Activated CD4-positive, alpha-beta memory T cell treated with anti-CD3 and anti-CD28 coated beads, Interleukin-2, amount 10 ng/mL, durations not matched to agents 7 days and 5 days (primary cell): ENCODE measurements at regions not wholly inside any gene's neighbourhood (a gene's known extent, or its start where the extent isn't known, plus 50 kb on each side); places are given as distances from the start of the nearest gene placed in this dataset.

Experiments
- CTCF ChIA-PET: fragments of 350-600 bp; sonication (Branson Sonifier 250); formaldehyde crosslinking; loops from one replicate; lab custom pipeline; 2021; ENCODE audit warnings: antibody characterized with exemption, inconsistent platforms; lab: Charles Lee
- POLR2A ChIA-PET: fragments of 350-600 bp; sonication (Branson Sonifier 250); formaldehyde crosslinking; loops from one replicate; lab custom pipeline; 2021; ENCODE audit warnings: antibody characterized with exemption; lab: Charles Lee
- DNase-seq: peaks from one replicate; pipeline ENCODE4 v3.0.0-alpha.2; 2020
- H3K27ac Mint-ChIP-seq: one replicate; pipeline ENCODE4 v1.8.0; 2021; ENCODE audit warnings: mild to moderate bottlenecking, mixed read lengths
- H3K27me3 Mint-ChIP-seq: one replicate; pipeline ENCODE4 v1.8.0; 2021; ENCODE audit warnings: mixed read lengths
- H3K36me3 Mint-ChIP-seq: one replicate; pipeline ENCODE4 v1.8.0; 2021; ENCODE audit warnings: low read depth, mixed read lengths
- H3K4me1 Mint-ChIP-seq: one replicate; pipeline ENCODE4 v1.8.0; 2021; ENCODE audit warnings: mixed read lengths
- H3K4me3 Mint-ChIP-seq: one replicate; pipeline ENCODE4 v1.8.0; 2021; ENCODE audit warnings: mild to moderate bottlenecking, mixed read lengths
- H3K9me3 Mint-ChIP-seq: one replicate; pipeline ENCODE4 v1.8.0; 2021; ENCODE audit warnings: mixed read lengths

DNA sequence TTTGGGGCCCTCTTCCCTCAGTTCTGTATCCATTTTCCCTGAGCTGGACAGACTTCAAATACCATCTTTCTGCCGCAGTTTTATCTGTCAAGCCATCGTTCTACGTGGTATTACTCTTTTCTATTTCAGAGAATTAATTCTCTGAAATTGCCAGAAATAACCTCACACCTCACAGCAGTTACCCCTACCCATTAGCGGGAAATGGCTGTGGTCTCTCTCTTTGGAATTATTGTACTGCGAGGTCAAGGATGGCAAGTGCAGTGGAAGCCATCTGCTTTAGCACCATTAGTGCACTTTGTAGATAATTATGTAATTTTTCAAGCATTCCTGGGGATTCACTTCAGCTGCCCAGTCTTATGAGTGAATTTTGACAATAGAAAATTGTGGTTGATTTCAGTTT lies 147.8 kb upstream of the CDH4 start:
- H3K4me1 Mint-ChIP-seq, result no peaks in the 10 kb centered on the region
- H3K27ac Mint-ChIP-seq, result no peak overlapping the region
- no peak for DNase-seq
- H3K27me3 Mint-ChIP-seq, result no peaks in the 10 kb centered on the region
- ChIA-PET CTCF (interaction anchor here (1.0 kb wide), 1 partner anchor 11 kb away, joined by 3 read pairs; no protein-coding TSS in a partner anchor), POLR2A (no interaction called here)
- H3K9me3 Mint-ChIP-seq, result no peaks in the 10 kb centered on the region
- no peaks in the 10 kb centered on the region for H3K36me3 Mint-ChIP-seq
- no peak overlapping the region for H3K4me3 Mint-ChIP-seq

- Mint-ChIP-seq H3K4me1 (no peaks in the 10 kb centered on the region), H3K9me3 (no peaks in the 10 kb centered on the region), H3K27me3 (no peaks in the 10 kb centered on the region), H3K4me3 (no peak overlapping the region), H3K27ac (no peak overlapping the region), H3K36me3 (no peaks in the 10 kb centered on the region)
- no peak for DNase-seq
- ChIA-PET CTCF (interaction anchor here (1.0 kb wide), 1 partner anchor 12 kb away, joined by 3 read pairs; no protein-coding TSS in a partner anchor), POLR2A (no interaction called here)
These were observed 146.7 kb upstream of the CDH4 start for GRCh38 chr20:61105395-61105794.

GRCh38 chr20:61106438-61106837 lies 145.6 kb upstream of the CDH4 start:
- Mint-ChIP-seq H3K27ac (no peak overlapping the region), H3K27me3 (no peaks in the 10 kb centered on the region), H3K9me3 (no peaks in the 10 kb centered on the region), H3K4me1 (no peaks in the 10 kb centered on the region), H3K36me3 (no peaks in the 10 kb centered on the region), H3K4me3 (no peak overlapping the region)
- CTCF ChIA-PET, result no interaction called here
- POLR2A ChIA-PET, result no interaction called here
- no peak for DNase-seq

GRCh38 chr20:61109221-61109805 lies 142.7 kb upstream of the CDH4 start:
- Mint-ChIP-seq H3K27me3 (no peaks in the 10 kb centered on the region), H3K4me3 (no peak overlapping the region), H3K36me3 (no peaks in the 10 kb centered on the region), H3K4me1 (no peaks in the 10 kb centered on the region), H3K27ac (no peak overlapping the region), H3K9me3 (no peaks in the 10 kb centered on the region)
- ChIA-PET POLR2A (no interaction called here), CTCF (no interaction called here)
- DNase-seq, result no peak

DNA sequence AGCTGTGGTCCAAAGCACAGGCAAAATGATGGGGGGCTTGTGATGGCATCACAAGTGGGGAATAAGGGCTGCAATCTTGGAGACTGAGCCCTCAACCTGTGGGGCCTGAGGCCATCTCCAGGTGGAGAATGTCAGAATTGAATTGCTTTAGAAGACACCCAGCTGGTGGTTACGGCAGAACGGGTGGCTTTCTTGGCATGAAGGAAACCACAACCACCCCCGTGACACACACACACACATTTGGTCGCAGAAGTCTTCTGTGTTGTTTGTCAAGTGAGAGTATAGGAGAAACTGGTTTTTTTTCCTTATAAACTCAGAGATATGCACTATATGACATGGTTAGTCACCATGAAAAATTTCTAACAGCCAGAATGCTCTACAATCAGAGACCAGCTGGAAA lies 139.5 kb upstream of the CDH4 start:
- Mint-ChIP-seq H3K4me1 (no peaks in the 10 kb centered on the region), H3K36me3 (no peaks in the 10 kb centered on the region), H3K27me3 (no peaks in the 10 kb centered on the region), H3K4me3 (no peak overlapping the region), H3K9me3 (no peaks in the 10 kb centered on the region), H3K27ac (no peak overlapping the region)
- POLR2A ChIA-PET, result no interaction called here
- CTCF ChIA-PET, result interaction anchor here (0.6 kb wide), 1 partner anchor 276 kb away, joined by 3 read pairs; no protein-coding TSS in a partner anchor
- DNase-seq, result no peak

DNA sequence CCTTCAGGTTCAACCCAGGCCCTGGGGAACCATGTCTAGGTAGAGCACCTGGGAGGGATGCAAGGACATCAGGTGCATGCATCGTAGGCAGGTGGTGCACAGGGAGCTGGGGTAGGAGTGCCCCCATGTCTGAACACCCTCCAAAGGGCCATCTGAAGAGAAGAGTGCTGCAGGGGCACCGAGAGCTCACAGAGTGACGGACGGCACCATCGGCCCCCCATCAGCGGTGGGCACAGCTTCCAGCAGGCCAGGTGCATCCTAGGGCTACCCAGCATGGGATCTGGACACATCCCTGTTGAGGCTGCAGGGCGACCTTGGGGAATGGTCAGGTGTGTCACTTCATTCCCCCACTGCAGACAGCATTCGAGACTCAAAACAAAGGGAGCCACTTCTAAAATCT lies 138.3 kb upstream of the CDH4 start:
- H3K4me1 Mint-ChIP-seq, result no peaks in the 10 kb centered on the region
- CTCF ChIA-PET, result no interaction called here
- DNase-seq, result no peak
- no peaks in the 10 kb centered on the region for H3K9me3 Mint-ChIP-seq
- no peak overlapping the region for H3K4me3 Mint-ChIP-seq
- POLR2A ChIA-PET, result no interaction called here
- H3K27me3 Mint-ChIP-seq, result no peaks in the 10 kb centered on the region
- H3K27ac Mint-ChIP-seq, result no peak overlapping the region
- H3K36me3 Mint-ChIP-seq, result no peaks in the 10 kb centered on the region

DNA sequence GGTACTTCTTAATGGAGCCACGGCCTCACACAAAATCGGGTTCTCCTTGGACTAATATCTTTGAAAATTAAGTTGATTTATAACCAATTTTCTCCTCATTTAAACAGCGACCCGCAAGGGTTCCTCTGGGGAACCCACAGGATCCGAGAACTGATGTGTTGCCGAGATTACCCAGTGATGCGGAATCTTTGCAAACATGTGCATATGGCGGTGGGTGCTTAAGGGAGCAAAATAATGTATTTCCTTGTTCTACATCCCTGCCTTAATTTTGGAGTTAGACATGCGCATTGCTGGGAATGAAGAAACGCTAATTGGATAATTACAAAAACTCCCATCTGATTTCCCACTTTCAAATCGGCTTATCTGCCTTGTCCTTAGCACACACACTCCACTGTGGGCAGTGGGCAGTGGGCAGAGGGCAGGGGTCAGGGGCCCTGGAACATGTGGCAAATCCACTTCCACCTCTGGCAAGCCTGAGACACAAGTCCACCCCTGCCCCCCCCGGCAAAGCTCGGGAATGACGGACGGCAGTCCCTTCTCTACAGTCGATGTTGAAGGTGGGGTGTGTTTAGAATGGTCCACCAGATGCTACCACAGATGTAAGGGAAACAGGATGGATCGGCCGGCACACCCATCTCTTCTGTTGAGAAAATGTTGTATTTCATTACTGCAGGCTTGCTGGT lies 137.4 kb upstream of the CDH4 start:
- POLR2A ChIA-PET, result no interaction called here
- no peak for DNase-seq
- no peaks in the 10 kb centered on the region for H3K36me3 Mint-ChIP-seq
- H3K4me1 Mint-ChIP-seq, result no peaks in the 10 kb centered on the region
- H3K4me3 Mint-ChIP-seq, result no peak overlapping the region
- no peak overlapping the region for H3K27ac Mint-ChIP-seq
- no peaks in the 10 kb centered on the region for H3K27me3 Mint-ChIP-seq
- no peaks in the 10 kb centered on the region for H3K9me3 Mint-ChIP-seq
- CTCF ChIA-PET, result no interaction called here

- Mint-ChIP-seq H3K27me3 (no peaks in the 10 kb centered on the region), H3K4me3 (no peak overlapping the region), H3K27ac (no peak overlapping the region), H3K9me3 (no peaks in the 10 kb centered on the region), H3K36me3 (no peaks in the 10 kb centered on the region), H3K4me1 (no peaks in the 10 kb centered on the region)
- CTCF ChIA-PET, result no interaction called here
- POLR2A ChIA-PET, result no interaction called here
- DNase-seq, result no peak
These were observed 136.5 kb upstream of the CDH4 start for GRCh38 chr20:61115364-61116065.

GRCh38 chr20:61117725-61118124 lies 134.3 kb upstream of the CDH4 start:
- Mint-ChIP-seq H3K9me3 (no peaks in the 10 kb centered on the region), H3K4me1 (no peaks in the 10 kb centered on the region), H3K27ac (no peak overlapping the region), H3K36me3 (no peaks in the 10 kb centered on the region), H3K4me3 (no peak overlapping the region), H3K27me3 (no peaks in the 10 kb centered on the region)
- DNase-seq, result no peak
- POLR2A ChIA-PET, result no interaction called here
- CTCF ChIA-PET, result no interaction called here

GRCh38 chr20:61118429-61119224 lies 133.4 kb upstream of the CDH4 start:
- CTCF ChIA-PET, result no interaction called here
- H3K9me3 Mint-ChIP-seq, result no peaks in the 10 kb centered on the region
- no peak for DNase-seq
- H3K4me1 Mint-ChIP-seq, result no peaks in the 10 kb centered on the region
- H3K36me3 Mint-ChIP-seq, result no peaks in the 10 kb centered on the region
- no peaks in the 10 kb centered on the region for H3K27me3 Mint-ChIP-seq
- H3K4me3 Mint-ChIP-seq, result no peak overlapping the region
- H3K27ac Mint-ChIP-seq, result no peak overlapping the region
- POLR2A ChIA-PET, result no interaction called here

- ChIA-PET CTCF (interaction anchor here (0.6 kb wide), 1 partner anchor 43 kb away, joined by 3 read pairs; no protein-coding TSS in a partner anchor), POLR2A (no interaction called here)
- H3K27me3 Mint-ChIP-seq, result no peaks in the 10 kb centered on the region
- H3K4me3 Mint-ChIP-seq, result no peak overlapping the region
- no peak overlapping the region for H3K27ac Mint-ChIP-seq
- no peaks in the 10 kb centered on the region for H3K4me1 Mint-ChIP-seq
- H3K36me3 Mint-ChIP-seq, result no peaks in the 10 kb centered on the region
- DNase-seq, result no peak
- no peaks in the 10 kb centered on the region for H3K9me3 Mint-ChIP-seq
These were observed 132.8 kb upstream of the CDH4 start for GRCh38 chr20:61119273-61119672.

DNA sequence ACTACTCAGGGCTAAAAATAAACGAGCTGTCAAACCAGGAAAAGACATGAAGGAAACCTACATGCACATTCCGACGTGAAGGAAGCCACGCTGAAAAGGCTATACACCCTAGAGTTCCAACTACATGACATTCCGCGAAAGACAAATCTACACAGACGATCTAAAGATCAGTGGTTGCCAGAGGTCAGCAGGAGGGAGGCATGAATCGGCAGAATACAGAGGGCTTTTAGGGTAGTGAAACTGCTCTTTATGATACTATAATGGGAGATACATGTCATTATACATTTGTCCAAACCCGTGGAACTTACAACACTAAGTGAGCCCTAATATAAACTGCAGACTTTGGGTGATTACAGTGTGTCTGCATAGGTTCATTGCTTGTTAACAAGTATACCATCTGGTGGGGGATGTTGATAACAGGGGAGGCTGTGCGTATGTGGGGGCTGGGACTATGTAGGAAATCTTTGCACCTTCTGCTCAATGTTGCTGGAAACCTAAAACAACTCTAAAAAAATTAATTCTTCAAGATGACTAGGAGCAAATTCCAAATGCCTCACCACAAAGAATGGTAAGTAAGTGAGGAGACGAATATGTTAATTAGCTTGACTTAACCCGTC lies 132.2 kb upstream of the CDH4 start:
- Mint-ChIP-seq H3K9me3 (no peaks in the 10 kb centered on the region), H3K27me3 (no peaks in the 10 kb centered on the region), H3K36me3 (no peaks in the 10 kb centered on the region), H3K27ac (no peak overlapping the region), H3K4me3 (no peak overlapping the region), H3K4me1 (no peaks in the 10 kb centered on the region)
- ChIA-PET POLR2A (no interaction called here), CTCF (interaction anchor here (0.6 kb wide), 1 partner anchor 42 kb away, joined by 3 read pairs; no protein-coding TSS in a partner anchor)
- no peak for DNase-seq
